GM12878 (cell line): ENCODE measurements at regions not wholly inside any gene's neighbourhood (a gene's known extent, or its start where the extent isn't known, plus 50 kb on each side); places are given as distances from the start of the nearest gene placed in this dataset.

Source experiments
- ATAC-seq: fragments of 200-7000 bp; cut with Tn5 transposase; 3 replicates; pipeline ENCODE4 v1.9.1; 2020; ENCODE audit warnings: mild to moderate bottlenecking, moderate library complexity
- BruUV-seq: library from RNA; stranded (reverse); fragments of 400-500 nt; replicated peaks from 2 replicates; lab custom pipeline; 2021; lab: Mats Ljungman, UMichigan
- CTCF ChIA-PET: fragments of 300-600 bp; sonication (Branson Sonifier 250); formaldehyde crosslinking; extraction: SDS; loops from one replicate; lab custom pipeline; 2021; ENCODE audit warnings: inconsistent platforms; lab: Yijun Ruan, JAX
- POLR2A ChIA-PET: fragments of 350-600 bp; formaldehyde crosslinking; extraction: SDS; loops from one replicate; lab custom pipeline; 2021; ENCODE audit warnings: inconsistent platforms; lab: Charles Lee
- RAD21 ChIA-PET: fragments of 300-600 bp; sonication (Branson Sonifier 250); formaldehyde crosslinking; loops from one replicate; lab custom pipeline; 2023; ENCODE audit warnings: antibody characterized with exemption; ENCODE audit not compliant: unreplicated experiment; lab: Charles Lee
- SMC1A ChIA-PET: fragments of 300-600 bp; sonication (Branson Sonifier 250); formaldehyde crosslinking; loops from one replicate; lab custom pipeline; 2023; ENCODE audit not compliant: unreplicated experiment, uncharacterized antibody; lab: Charles Lee
- DNase-seq: peaks from one replicate; pipeline ENCODE4 v3.0.0-alpha.2; 2011; ENCODE audit warnings: low read depth, low spot score
- FAIRE-seq: peaks from 3 replicates; lab custom pipeline; 2011; peaks lifted over from hg19 to GRCh38; lab: Jason Lieb, UNC
- H2AFZ ChIP-seq: 2 replicates; pipeline ENCODE4 v1.6.0; 2011; ENCODE audit warnings: low read depth, low read length, control low read depth; ENCODE audit not compliant: control insufficient read depth
- H3K27ac ChIP-seq: 2 replicates; pipeline ENCODE4 v1.5.1; 2011; ENCODE audit warnings: control low read depth; ENCODE audit not compliant: control insufficient read depth, insufficient read depth
- H3K27me3 ChIP-seq, 2 experiments: replicated peaks in 1 of 2; 2 replicates each; pipeline versions ENCODE4 v1.6.0 to v1.6.1; 2011; ENCODE audit warnings: low read length in 1 of 2; ENCODE audit not compliant: control insufficient read depth in 2 of 2, insufficient read depth in 2 of 2
- H3K36me3 ChIP-seq, 2 experiments: 2 replicates each; pipeline ENCODE4 v1.5.1; 2011; ENCODE audit warnings: low read length in 1 of 2; ENCODE audit not compliant: control insufficient read depth in 2 of 2, insufficient read depth in 2 of 2
- H3K4me1 ChIP-seq: 2 replicates; pipeline ENCODE4 v1.6.1; 2011; ENCODE audit warnings: mild to moderate bottlenecking, low read length, moderate library complexity, mixed read lengths; ENCODE audit not compliant: control insufficient read depth, insufficient read depth
- H3K4me2 ChIP-seq: 2 replicates; pipeline ENCODE4 v1.6.0; 2011; ENCODE audit warnings: control low read depth; ENCODE audit not compliant: control insufficient read depth, insufficient read depth
- H3K4me3 ChIP-seq: fragments of 200-600 bp; sonication (generic); 2 replicates; pipeline ENCODE4 v1.5.1; 2016
- H3K79me2 ChIP-seq: 2 replicates; pipeline ENCODE4 v1.6.0; 2011; ENCODE audit warnings: low read length; ENCODE audit not compliant: control insufficient read depth, insufficient read depth
- H3K9ac ChIP-seq: 2 replicates; pipeline ENCODE4 v1.8.0; 2011; ENCODE audit warnings: low read length, control low read depth, mixed read lengths; ENCODE audit not compliant: control insufficient read depth, insufficient read depth
- H3K9me3 ChIP-seq: replicated peaks from 3 replicates; pipeline ENCODE4 v1.5.1; 2011; ENCODE audit warnings: mild to moderate bottlenecking, low read length; ENCODE audit not compliant: control insufficient read depth, insufficient read depth
- H4K20me1 ChIP-seq: 2 replicates; pipeline ENCODE4 v1.6.0; 2011; ENCODE audit not compliant: control insufficient read depth, insufficient read depth
- E2F8 ChIP-seq: fragments of 450-650 bp; IDR thresholded peaks from 2 replicates; pipeline ENCODE4 v1.6.1; 2018; ENCODE audit warnings: mild to moderate bottlenecking, low read depth, moderate library complexity; ENCODE audit not compliant: partially characterized antibody
- FOXM1 ChIP-seq: IDR thresholded peaks from 2 replicates; pipeline ENCODE4 v1.6.1; 2012; ENCODE audit warnings: low read depth, mild to moderate bottlenecking, inconsistent platforms, low read length, moderate library complexity
- JUND ChIP-seq: IDR thresholded peaks from 2 replicates; pipeline ENCODE4 v1.6.1; 2012; ENCODE audit warnings: low read depth, mild to moderate bottlenecking, low read length, improper control_type of control experiment, moderate library complexity
- LARP7 ChIP-seq: fragments of 450-650 bp; IDR thresholded peaks from 2 replicates; pipeline ENCODE4 v1.6.1; 2017; ENCODE audit warnings: mild to moderate bottlenecking
- NFIC ChIP-seq: IDR thresholded peaks from 2 replicates; pipeline ENCODE4 v1.6.1; 2012; ENCODE audit warnings: low read depth, mild to moderate bottlenecking, inconsistent platforms, low read length, moderate library complexity
- STAT3 ChIP-seq: IDR thresholded peaks from 2 replicates; pipeline ENCODE4 v1.6.1; 2011; ENCODE audit warnings: low read depth, low read length, improper control_type of control experiment
- YY1 ChIP-seq: IDR thresholded peaks from 2 replicates; pipeline ENCODE4 v1.6.1; 2011; ENCODE audit warnings: low read depth, mild to moderate bottlenecking, low read length
- WGBS: methylation state at CpG from one replicate; pipeline ENCODE4 v1.1.6; 2016; ENCODE audit warnings: low lambda C conversion rate; ENCODE audit not compliant: insufficient replicate concordance, insufficient coverage; ENCODE audit errors: missing lambda C conversion rate; 5-methylcytosine and 5-hydroxymethylcytosine counted together
- in situ Hi-C: fragments of 300-500 bp; cut with MboI; formaldehyde crosslinking; loops from 9 replicates; pipeline ENCODE4 v1.14.3; 2018; ENCODE audit warnings: mixed read lengths
- intact Hi-C: fragments of 100-400 bp; cut with micrococcal nuclease; formaldehyde crosslinking; loops from one replicate; pipeline ENCODE4 v1.14.2; 2022; ENCODE audit not compliant: unreplicated experiment

- Histone ChIP-seq H3K79me2 (no peaks in the 10 kb centered on the region), H3K4me2 (no peak overlapping the region), H3K4me3 (no peak overlapping the region), H2AFZ (no peak overlapping the region), H3K27me3 (no peaks in the 10 kb centered on the region), H3K27ac (no peak overlapping the region), H3K4me1 (no peaks in the 10 kb centered on the region), H3K36me3 (no peaks in the 10 kb centered on the region), H3K9ac (no peak overlapping the region), H3K9me3 (no peaks in the 10 kb centered on the region; the same call in 2 of the 3 replicates), H4K20me1 (no peaks in the 10 kb centered on the region)
- ChIA-PET POLR2A (no interaction called here), RAD21 (no interaction called here), CTCF (no interaction called here), SMC1A (interaction anchor here (0.9 kb wide), 1 partner anchor 9 kb away, joined by 3 read pairs; no protein-coding TSS in a partner anchor)
- WGBS, result 0% methylated on average over 2 of the region's 2 CpGs
- no peak for DNase-seq
- no peak for FAIRE-seq
- intact Hi-C loops (no loop called here), in situ Hi-C loops (no loop called here)
- BruUV-seq, result no TSS peak
- TF ChIP-seq YY1, result no peak
- TF ChIP-seq LARP7, result no peak
- no peak for TF ChIP-seq STAT3
- TF ChIP-seq E2F8, result no peak
- TF ChIP-seq NFIC, result no peak
- no peak for TF ChIP-seq JUND
- TF ChIP-seq FOXM1, result no peak
- no peak for ATAC-seq
Observed at GRCh38 chr13:38090913-38091312, 221.3 kb upstream of the TRPC4 start.
